ENCODE measurements at regions not wholly inside any gene's neighbourhood (a gene's known extent, or its start where the extent isn't known, plus 50 kb on each side); places are given as distances from the start of the nearest gene placed in this dataset.
"Not testable (repeated sequence)": the region's sequence is repeated elsewhere in the genome, so short reads cannot be mapped to it uniquely, and the experiment has no call there.

DNA sequence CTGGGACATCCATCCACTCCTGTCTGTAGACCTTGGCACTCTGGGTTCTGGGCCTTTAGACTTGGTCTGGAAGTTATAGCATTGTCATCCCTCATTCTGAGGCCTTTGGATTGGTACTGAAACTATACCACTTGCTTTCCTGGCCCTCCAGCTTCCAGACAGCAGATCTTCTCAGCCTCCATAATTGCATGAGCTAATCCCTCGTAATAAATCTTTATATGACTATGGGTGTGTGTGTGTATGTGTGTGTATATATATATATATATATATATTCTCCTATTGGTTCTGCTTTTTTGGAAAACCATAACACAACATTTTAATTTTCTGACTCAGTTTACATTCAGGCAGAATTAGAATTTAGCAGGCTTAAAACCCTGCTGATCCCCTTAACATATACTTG lies 180.5 kb downstream of the ENC1 start:
- DNase-seq = no peak

GRCh38 chr5:74457876-74458275 lies 182.7 kb downstream of the ENC1 start:
- no peak for DNase-seq

- no peak for DNase-seq
Observed at GRCh38 chr5:74454263-74455030, 186.1 kb downstream of the ENC1 start.

GRCh38 chr5:74452856-74453255 lies 187.7 kb downstream of the ENC1 start:
- DNase-seq = peak; percentile 16 to 69

GRCh38 chr5:74450095-74450494 lies 190.4 kb downstream of the ENC1 start:
- DNase-seq = no peak

- no peak for DNase-seq
Observed at GRCh38 chr5:74446725-74447241, 193.7 kb downstream of the ENC1 start.

- no peak for DNase-seq
Observed at GRCh38 chr5:74442466-74442865, 198.1 kb downstream of the ENC1 start.

DNA sequence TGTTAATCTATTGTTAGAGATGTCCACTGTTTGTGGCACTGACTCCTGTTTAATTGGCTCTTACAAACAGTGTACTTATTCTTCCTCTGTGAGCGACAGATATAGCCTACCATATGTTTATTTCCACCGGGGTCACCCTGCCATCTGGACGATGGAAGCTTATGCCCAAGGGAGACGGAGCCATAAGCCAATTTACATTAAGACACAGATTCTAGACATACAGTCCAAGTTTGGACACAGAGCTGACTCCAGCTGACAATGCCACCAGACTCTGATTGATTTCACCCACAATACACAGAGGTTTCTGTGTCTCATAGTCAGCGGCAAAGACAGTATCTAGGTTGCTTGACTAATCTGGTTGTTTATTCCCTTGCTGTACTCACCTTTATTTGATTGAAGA lies 198.9 kb downstream of the ENC1 start:
- no peak for DNase-seq

DNA sequence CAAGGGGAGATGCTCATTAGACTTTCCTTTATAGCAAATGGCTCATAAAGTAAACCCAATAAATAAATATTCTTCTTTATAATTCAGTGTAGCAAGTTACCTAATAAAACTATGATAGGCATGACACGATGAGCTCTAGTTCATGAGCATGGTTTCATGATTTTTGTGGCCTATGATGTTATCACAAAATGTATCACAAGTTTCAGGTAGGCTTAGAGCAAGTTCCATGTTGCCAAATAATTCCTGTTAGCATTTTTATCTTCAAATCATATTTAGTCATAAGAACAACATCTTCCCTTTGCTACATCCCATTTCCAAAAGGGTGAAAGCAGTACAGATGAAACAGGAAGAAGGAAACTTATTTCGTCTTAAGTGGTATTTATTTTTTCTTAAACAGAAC lies 200.2 kb downstream of the ENC1 start:
- no peak for DNase-seq

GRCh38 chr5:74437870-74438269 lies 202.7 kb downstream of the ENC1 start:
- not testable (repeated sequence) for DNase-seq

DNA sequence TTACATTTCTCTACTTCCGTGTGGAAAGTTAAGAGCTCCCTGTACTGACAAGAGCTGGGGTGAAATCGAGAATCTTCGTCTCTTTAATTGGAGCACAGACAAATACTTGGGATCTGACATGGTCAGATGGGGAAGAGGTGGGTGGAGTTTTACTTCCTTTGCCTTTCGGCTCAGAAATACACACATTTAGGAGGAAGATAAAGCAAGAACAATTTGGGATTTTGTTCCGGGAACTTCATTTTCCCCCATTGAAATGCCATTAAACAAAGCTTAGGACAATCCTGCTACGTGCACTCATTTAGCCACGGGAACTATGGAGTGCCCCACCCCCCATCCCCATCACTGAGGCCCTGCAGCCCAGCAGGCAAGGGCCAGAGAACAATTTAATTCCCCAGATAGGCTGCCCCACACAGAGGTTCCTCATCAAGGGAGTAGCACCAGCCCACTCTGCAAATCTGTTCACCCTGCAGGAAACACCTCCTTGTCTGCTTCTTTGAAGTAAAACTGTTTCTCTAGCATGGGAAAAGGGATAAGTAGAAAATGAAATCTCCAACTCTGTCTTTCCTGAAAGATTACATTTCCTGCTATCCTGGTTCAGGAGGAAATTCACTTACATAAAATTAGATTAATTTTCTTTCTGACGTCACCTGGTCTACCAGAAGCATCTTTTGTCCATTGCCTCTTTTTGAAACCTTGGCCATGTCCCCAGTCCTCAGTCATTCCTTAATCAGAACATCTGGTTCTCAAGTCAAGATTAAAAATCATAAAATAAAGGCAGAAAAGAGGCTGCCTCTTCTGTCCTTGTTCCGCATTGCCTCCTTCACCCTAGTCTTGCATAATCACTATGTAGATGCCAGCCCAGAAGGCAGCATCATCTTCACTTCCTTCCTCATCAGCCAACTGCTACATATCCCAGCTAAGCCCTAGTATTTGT lies 206.4 kb downstream of the ENC1 start:
- DNase-seq = peak in 1 of 2 donors; percentile 34

DNA sequence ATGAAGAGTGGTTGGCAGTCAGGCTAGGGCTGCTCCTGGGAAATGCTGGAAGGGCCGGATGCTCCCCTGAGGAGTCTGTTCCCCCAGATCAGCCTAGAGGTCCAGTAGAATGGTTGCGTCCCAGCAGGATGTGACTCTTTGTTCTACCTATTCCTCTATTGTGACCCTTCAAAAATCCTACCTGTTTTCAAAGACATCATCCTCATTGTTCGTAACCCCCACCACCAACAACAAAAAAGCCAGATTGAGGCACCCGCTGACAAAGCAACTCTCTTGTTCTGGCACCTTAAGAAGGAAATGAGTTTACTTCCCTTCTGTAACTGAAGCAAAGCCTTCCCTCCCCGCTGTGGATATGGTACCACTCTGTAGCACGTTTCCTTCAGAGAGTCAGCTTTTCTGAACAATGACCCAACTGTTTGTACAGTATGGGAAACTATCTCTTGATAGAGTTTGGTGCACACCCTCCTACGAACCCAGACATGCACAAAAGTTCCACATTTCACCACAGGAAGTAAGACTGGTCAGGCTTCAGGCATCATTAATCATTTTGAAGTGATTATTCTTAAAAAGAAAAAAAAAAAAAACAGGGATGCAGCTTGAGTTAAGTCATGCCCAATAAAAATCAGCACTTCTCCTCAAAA lies 207.2 kb downstream of the ENC1 start:
- peak in 1 of 2 donors; percentile 37 for DNase-seq

DNA sequence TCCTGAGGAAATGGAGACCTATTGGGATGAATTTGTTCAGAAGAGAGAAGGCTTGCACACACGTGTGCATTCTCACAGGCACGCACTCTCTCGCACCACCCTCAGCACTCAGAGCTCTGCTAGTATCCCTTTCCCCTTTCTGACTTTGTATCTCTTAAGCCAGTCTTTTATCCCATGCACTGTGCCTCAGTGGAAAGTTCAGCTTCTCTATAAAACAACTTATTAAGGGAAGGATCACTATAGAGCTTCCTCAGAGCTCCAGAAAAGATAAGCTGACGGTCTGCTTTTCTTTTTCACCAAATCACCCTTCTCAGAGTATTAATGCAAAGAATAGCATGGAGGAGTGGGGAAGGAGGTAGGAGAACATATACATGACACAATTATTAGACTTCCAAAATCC lies 207.8 kb downstream of the ENC1 start:
- no peak for DNase-seq

DNA sequence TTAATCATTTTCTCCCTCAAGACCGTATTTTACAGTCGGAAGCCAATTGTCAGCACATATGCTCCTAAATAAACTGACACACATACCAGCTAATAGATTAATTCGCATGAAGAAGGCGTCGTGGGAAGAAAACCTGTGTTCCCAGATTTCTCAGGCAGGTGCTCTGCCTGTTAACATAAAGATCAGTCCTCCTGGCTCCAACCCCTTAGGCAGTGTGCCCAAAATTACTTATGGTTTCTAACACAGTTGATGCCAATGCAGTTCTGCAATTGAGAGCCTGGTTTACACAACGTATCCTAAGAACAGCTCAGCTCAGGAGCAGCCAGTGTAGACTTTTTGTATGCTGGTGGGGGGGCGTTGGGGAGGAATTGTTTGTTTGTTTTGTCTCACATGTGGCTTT lies 208.3 kb downstream of the ENC1 start:
- no peak for DNase-seq

- no peak for DNase-seq
Observed at GRCh38 chr5:74431290-74431669, 209.2 kb downstream of the ENC1 start.

DNA sequence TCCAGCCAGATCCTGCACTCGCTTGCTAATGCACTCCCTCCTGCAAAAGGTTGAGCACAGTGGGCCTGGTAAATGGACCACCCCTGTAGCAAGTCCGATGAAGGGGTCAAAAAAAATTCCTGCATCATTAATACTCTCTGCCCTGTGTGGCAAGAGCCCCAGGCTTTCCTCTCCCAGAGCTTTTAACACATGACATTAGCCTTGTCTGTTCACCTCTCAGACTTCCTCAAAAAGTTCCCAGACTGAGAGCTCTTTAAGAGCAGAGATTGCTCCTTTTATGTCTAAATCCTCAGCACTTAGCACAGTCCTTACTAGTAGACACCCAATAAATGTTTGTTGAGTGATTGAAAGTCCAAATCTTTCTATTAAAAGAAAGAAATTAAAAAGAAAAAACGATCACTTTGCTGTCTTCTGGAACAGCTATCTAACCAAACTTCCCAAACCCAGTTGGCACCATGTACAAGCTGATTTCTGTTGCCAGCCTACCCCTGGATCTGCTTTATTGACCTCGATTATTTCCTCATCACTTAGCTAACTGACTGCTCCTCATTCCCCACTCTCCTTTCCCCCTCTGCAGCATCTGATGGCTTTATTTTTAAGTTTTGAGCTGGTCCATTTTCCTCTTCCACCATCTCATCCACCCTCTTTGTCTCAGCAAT lies 209.8 kb downstream of the ENC1 start:
- no peak for DNase-seq

DNA sequence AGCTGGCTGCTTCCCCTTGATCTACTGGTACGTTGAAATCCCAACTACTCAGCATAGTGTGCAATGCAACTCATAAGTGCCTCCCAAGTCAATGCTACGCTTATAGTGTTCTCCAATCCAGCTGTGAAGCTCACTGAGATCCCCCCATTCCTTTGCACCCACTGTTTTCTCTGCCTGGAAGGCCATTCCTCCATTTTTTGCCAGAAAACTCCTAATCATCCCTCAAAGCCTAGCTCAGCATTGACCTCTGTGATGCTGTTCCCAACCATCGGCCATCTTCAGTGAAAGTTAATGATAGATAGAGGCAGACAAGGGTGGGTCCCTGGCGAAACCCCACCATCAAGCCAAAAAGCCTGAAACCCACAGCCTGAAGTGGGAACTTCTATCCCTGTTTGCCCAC lies 211.0 kb downstream of the ENC1 start:
- DNase-seq = no peak

- DNase-seq = no peak
Observed at GRCh38 chr5:74428876-74429275, 211.7 kb downstream of the ENC1 start.

GRCh38 chr5:74428275-74428674 lies 212.3 kb downstream of the ENC1 start:
- DNase-seq = no peak

- DNase-seq = no peak
Observed at GRCh38 chr5:74426506-74426905, 214.0 kb downstream of the ENC1 start.

- DNase-seq = no peak
Observed at GRCh38 chr5:74424162-74424868, 216.2 kb downstream of the ENC1 start.

- no peak for DNase-seq
Observed at GRCh38 chr5:74423383-74423782, 217.1 kb downstream of the ENC1 start.

Measured in CD4-positive, alpha-beta T cell treated with Interleukin-4 for 1 hour (primary cell).